Testis (tissue), 2 donors: ENCODE measurements at regions not wholly inside any gene's neighbourhood (a gene's known extent, or its start where the extent isn't known, plus 50 kb on each side); places are given as distances from the start of the nearest gene placed in this dataset.

Experiments used
- DNase-seq: peaks from one replicate; pipeline ENCODE4 v3.0.0-alpha.2; 2019
- H3K27ac ChIP-seq, 2 donors: fragments of 200-600 bp; sonication (generic); one replicate each; pipeline ENCODE4 v1.5.1; 2019
- H3K27me3 ChIP-seq: fragments of 200-600 bp; sonication (generic); one replicate; pipeline ENCODE4 v1.5.1; 2019
- H3K36me3 ChIP-seq: fragments of 200-600 bp; sonication (generic); one replicate; pipeline ENCODE4 v1.5.1; 2017; ENCODE audit warnings: low read depth; ENCODE audit errors: missing control alignments
- H3K4me1 ChIP-seq: fragments of 200-600 bp; sonication (generic); one replicate; pipeline ENCODE4 v1.5.1; 2019
- H3K4me3 ChIP-seq, 2 donors: fragments of 200-600 bp; sonication (generic); one replicate each; pipeline ENCODE4 v1.5.1; 2017 to 2019
- H3K9me3 ChIP-seq: fragments of 200-600 bp; sonication (generic); one replicate; pipeline ENCODE4 v1.5.1; 2017
- CTCF ChIP-seq, 3 experiments: fragments of 450-650 bp in 2 of 3; fragments of 200-600 bp in 1 of 3; sonication (generic) in 1 of 3; IDR thresholded peaks; one replicate each; pipeline ENCODE4 v1.5.1; 2016 to 2019; ENCODE audit warnings: antibody characterized with exemption in 3 of 3, mild to moderate bottlenecking in 2 of 3, moderate library complexity in 1 of 3
- POLR2A ChIP-seq: fragments of 450-650 bp; IDR thresholded peaks from one replicate; pipeline ENCODE4 v1.6.1; 2017; ENCODE audit warnings: antibody characterized with exemption, mild to moderate bottlenecking, moderate library complexity
- WGBS, 2 donors: methylation state at CpG; one replicate each; pipeline ENCODE4 v1.1.5; 2018; 5-methylcytosine and 5-hydroxymethylcytosine counted together
- intact Hi-C: fragments of 100-400 bp; cut with DNase I; formaldehyde crosslinking; loops from one replicate; pipeline ENCODE4 v1.15.1; 2023; ENCODE audit warnings: low total_unique reads

DNA sequence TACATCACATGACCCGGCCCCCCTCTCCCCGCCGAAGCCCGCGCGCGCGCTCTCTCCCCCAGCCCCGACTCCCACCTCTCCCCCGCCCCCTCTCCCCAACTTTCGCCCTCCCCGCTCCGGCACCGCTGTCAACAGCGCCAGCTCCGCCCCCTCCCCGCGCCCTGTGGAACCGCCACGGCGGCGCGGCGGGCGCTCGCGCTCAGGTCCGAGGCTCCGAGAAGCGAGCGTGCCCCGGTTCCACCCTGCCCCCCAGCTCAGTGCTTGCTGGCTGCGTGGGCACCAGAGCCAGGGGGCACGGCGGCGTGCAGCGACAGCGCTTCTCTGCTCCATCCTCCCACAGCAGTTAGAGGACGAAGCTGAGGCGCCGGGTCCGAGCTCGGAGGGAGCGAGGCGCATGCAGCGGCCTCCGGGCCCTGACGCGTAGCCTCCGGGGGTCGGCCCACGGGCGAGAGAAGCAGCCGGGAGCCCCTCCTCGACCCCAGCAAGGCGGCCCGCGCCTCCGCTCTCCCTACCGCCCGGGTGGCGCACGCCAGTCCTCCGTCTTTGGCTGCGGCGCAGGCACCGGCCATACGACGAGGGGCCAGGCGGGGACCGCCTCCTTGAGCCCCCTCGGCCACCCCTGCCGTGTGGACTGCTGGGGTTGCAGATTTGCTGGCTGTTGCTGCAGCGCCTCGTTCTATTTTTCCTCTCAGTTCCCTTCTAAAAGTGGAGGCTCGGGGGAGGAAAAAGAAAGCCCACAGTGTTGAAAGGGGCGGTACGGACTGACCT lies 109.5 kb downstream of the KCNRG start:
- DNase-seq, result peak; percentile 95
- Histone ChIP-seq H3K27ac (peak overlapping the region; percentile 97 to 98), H3K4me1 (peaks cover 17% of the 10 kb centered on the region), H3K27me3 (no peaks in the 10 kb centered on the region), H3K4me3 (peak overlapping the region; percentile 91), H3K9me3 (no peaks in the 10 kb centered on the region), H3K36me3 (no peaks in the 10 kb centered on the region)
- intact Hi-C loops, result loop anchor here (5.0 kb wide), 1 partner anchor 42 kb away; no protein-coding TSS in a partner anchor
- WGBS, 2 donors, result 1% methylated on average over 29 to 49 of the region's 78 CpGs
- TF ChIP-seq CTCF (IDR thresholded peaks at IDR 0.05), result no peak
- no peak for TF ChIP-seq POLR2A

GRCh38 chr13:50125304-50125553 lies 110.0 kb downstream of the KCNRG start:
- no peak for DNase-seq
- 0% methylated on average over 9 to 31 of the region's 31 CpGs for WGBS, 2 donors

DNA sequence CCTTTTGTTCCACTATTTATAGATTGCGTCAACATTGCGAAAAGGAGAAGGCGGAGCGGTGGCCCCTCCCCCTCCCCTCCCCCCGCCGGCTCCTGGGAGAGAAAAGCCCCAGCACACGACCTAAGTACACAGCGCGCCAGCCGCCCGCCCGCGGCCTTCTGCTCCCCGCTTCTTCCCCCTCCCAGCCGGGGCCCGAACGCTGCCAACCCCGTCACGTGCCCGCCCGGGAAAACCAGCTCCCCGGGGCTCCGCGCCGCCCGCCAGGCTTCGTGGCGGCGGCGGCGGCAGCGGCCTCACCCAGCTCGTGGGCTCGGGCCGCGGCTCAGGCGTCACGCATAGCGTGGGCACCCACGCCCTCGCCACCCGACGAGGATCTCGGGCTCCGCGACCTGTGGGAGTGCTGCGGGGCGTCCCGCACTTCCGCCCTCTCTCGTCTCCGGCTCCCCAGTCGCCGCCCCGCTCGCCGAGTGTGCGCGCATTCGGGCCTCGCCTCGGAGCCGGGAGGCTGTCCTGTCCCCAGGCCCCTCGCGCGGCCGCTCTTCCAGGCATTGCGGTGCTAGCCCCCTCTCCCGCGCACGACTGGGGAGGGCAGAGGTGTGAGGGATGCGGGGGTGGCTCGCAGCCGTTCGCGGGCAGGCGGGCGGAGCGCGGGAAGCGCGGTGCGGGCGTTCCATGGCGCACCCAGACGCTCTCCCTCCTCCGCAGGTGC lies 110.5 kb downstream of the KCNRG start:
- Histone ChIP-seq H3K9me3 (no peaks in the 10 kb centered on the region), H3K4me3 (peak overlapping the region; percentile 91), H3K27me3 (peaks cover 5% of the 10 kb centered on the region), H3K36me3 (no peaks in the 10 kb centered on the region), H3K27ac (peak overlapping the region; percentile 97 to 98), H3K4me1 (peaks cover 17% of the 10 kb centered on the region)
- no peak for TF ChIP-seq CTCF (IDR thresholded peaks at IDR 0.05)
- no peak for TF ChIP-seq POLR2A
- WGBS, 2 donors, result 2 to 9% methylated on average over 13 to 43 of the region's 87 CpGs
- intact Hi-C loops, result loop anchor here (5.0 kb wide), 1 partner anchor 43 kb away; no protein-coding TSS in a partner anchor
- DNase-seq, result peak; percentile 92

More at GRCh38 chr13:50125304-50125553, 110.0 kb downstream of the KCNRG start:
- intact Hi-C loops, result loop anchor here (5.0 kb wide), 1 partner anchor 43 kb away; no protein-coding TSS in a partner anchor
- Histone ChIP-seq H3K9me3 (no peaks in the 10 kb centered on the region), H3K27ac (peak overlapping the region; percentile 97 to 98), H3K27me3 (peaks cover under 1% of the 10 kb centered on the region), H3K4me3 (peak overlapping the region; percentile 91), H3K36me3 (no peaks in the 10 kb centered on the region), H3K4me1 (peaks cover 17% of the 10 kb centered on the region)
- no peak for TF ChIP-seq CTCF (IDR thresholded peaks at IDR 0.05)
- TF ChIP-seq POLR2A, result no peak

GRCh38 chr13:50126263-50126992 lies 111.2 kb downstream of the KCNRG start:
- H3K4me3 ChIP-seq, result peak overlapping the region; percentile 91
- intact Hi-C loops, result loop anchor here (5.0 kb wide), 1 partner anchor 44 kb away; no protein-coding TSS in a partner anchor
- H3K27me3 ChIP-seq, result peaks cover 5% of the 10 kb centered on the region
- H3K27ac ChIP-seq, result peak overlapping the region; percentile 97 to 98
- WGBS, 2 donors, result 38 to 43% methylated on average over 28 of the region's 28 CpGs
- H3K36me3 ChIP-seq, result no peaks in the 10 kb centered on the region
- TF ChIP-seq CTCF (IDR thresholded peaks at IDR 0.05), result no peak
- peaks cover 17% of the 10 kb centered on the region for H3K4me1 ChIP-seq
- DNase-seq, result no peak
- H3K9me3 ChIP-seq, result no peaks in the 10 kb centered on the region
